Fibroblast of the aortic adventitia (primary cell): ENCODE measurements at regions not wholly inside any gene's neighbourhood (a gene's known extent, or its start where the extent isn't known, plus 50 kb on each side); places are given as distances from the start of the nearest gene placed in this dataset.

Experiments used
- DNase-seq: peaks from one replicate; pipeline ENCODE4 v3.0.0-alpha.2; 2010; ENCODE audit warnings: low read depth
- H3K4me3 ChIP-seq: 2 replicates; pipeline ENCODE4 v1.5.1; 2011; ENCODE audit warnings: low read depth, mild to moderate bottlenecking, control low read depth, low read length, moderate library complexity
- TF ChIP-seq, protein P1 (sequence below): IDR thresholded peaks from 2 replicates; pipeline ENCODE4 v1.5.1; 2011; ENCODE audit warnings: mild to moderate bottlenecking, low read length, control low read depth, inconsistent platforms; ENCODE audit not compliant: insufficient read depth

DNA sequence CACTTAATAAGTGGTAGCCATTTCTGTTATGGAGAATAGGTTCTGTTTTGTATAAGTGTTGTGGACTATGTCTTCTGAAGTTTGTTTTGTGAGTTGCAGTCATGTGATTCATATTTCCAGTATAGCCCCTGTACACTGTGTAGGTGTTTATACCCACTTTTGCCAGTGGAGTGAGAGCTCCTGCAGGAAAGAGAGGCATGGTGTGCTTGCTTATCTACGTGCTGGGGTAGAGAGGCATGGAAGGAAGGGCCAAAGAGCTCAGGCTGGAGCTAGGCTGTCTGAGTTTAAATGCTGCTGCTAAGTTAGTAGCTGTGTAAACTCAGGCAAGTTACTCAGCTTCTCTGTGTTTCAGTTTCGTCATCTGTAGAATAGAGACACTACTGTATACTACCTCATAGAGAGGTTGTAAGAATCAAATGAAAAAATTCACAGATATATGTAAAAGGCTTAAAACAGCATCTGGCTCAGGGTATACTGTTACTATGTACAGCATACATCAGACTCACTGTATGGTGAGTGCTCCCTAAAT, 88.2 kb upstream of the SLC38A2 start:
- no peak for DNase-seq
- no peak overlapping the region for H3K4me3 ChIP-seq
- TF ChIP-seq, protein P1, sequence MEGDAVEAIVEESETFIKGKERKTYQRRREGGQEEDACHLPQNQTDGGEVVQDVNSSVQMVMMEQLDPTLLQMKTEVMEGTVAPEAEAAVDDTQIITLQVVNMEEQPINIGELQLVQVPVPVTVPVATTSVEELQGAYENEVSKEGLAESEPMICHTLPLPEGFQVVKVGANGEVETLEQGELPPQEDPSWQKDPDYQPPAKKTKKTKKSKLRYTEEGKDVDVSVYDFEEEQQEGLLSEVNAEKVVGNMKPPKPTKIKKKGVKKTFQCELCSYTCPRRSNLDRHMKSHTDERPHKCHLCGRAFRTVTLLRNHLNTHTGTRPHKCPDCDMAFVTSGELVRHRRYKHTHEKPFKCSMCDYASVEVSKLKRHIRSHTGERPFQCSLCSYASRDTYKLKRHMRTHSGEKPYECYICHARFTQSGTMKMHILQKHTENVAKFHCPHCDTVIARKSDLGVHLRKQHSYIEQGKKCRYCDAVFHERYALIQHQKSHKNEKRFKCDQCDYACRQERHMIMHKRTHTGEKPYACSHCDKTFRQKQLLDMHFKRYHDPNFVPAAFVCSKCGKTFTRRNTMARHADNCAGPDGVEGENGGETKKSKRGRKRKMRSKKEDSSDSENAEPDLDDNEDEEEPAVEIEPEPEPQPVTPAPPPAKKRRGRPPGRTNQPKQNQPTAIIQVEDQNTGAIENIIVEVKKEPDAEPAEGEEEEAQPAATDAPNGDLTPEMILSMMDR, result no peak

DNA sequence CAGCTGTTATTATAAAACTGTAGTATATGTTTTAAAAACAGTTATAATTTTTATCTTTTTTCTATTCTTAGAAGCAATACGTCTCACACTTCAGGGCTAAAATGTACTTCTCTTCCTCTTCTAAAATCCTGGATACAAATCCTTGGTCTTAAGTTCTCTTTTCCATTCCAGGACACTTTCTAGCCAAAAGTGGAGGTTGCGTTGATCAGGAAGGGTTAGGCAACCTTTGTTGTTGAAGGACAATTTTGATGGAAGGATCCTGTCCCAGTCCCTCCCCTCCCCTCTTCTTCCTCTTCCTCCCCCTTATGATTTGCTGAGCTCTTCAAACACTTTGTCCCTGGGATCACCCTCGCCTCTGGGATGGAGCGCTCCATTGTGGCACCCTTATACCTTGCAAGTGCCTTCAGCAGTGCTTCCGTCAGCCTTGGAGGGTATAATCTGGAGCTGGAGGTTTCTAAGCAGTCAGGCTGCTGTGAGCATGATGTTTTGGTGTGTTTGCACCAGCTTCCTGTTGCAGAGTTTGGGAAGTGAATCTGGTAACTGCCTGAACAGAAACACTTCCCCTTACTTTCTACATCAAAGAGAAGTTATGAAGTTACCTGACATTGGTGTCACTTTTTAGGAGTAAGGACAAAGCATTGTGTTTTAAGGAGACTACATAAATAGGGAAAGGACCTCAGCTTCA, 87.4 kb upstream of the SLC38A2 start:
- TF ChIP-seq, protein P1, result no peak
- H3K4me3 ChIP-seq, result no peak overlapping the region
- no peak for DNase-seq

DNA sequence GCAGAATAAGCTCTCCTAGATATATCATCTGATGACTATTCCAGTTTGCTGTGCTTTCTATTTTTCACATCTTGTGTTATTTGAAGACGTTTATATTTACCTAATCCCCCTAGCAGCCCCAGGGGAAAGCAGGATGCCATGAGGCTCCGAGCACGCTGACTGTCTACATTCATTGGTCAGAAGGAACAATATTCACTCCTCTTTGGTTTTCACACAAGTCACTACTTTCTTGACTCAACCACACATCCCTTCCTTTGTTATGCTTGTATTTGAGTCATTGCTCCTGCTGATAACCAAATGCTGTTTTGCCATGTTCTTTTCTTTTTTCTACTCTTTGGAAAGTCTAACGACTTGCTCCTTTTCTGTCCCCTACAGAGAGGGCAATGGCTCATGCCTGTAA, 86.5 kb upstream of the SLC38A2 start:
- peak; percentile 89 for DNase-seq
- TF ChIP-seq, protein P1, result no peak
- no peak overlapping the region for H3K4me3 ChIP-seq

DNA sequence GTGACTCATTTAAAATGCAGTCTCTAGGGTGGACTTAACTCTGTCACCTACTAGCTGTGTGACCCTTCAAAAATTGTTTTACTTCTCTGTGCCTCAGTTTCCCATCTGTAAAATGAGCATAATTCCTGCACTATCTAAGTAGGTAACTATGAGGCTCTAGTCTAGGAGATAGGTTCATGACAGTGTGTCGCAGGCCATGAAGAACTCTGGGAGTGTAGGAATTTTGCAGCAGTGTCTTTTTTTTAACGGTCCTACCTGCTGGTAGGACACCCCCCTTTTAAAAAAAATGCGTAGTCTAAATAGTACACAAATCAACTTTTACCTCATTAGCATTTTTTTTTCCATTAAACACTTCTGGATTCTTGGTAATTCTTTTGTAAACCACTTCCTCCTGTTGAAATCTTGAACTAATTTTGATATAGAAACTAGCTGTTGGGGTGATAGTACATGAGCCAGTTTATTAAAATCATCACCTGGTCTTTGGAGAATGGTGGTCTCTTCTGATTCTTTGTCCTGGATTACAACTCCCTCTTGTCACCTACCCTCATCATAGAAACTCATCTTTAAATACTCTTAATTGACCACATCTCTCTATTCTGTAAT, 86.0 kb upstream of the SLC38A2 start:
- H3K4me3 ChIP-seq, result no peak overlapping the region
- no peak for DNase-seq
- TF ChIP-seq, protein P1, result no peak

DNA sequence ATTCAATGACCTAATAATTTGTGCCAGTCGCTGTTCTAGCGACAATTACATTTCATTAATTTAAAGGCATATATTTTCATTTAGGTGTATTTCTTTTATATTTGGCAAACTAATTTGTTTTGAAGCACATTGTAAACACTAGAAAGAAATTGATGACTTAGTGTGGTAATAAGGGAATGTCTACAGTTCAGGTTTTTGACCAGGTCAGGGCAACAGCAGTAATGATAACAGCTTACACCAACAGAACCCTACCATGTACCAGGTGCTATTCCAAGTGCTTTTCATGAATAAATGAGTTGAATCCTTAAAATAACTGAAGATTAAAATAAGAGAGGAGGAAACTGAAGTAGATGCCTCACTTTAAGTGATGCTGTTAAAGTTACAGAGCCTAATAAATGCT, 85.4 kb upstream of the SLC38A2 start:
- DNase-seq, result no peak
- TF ChIP-seq, protein P1, result no peak
- H3K4me3 ChIP-seq, result no peak overlapping the region

DNA sequence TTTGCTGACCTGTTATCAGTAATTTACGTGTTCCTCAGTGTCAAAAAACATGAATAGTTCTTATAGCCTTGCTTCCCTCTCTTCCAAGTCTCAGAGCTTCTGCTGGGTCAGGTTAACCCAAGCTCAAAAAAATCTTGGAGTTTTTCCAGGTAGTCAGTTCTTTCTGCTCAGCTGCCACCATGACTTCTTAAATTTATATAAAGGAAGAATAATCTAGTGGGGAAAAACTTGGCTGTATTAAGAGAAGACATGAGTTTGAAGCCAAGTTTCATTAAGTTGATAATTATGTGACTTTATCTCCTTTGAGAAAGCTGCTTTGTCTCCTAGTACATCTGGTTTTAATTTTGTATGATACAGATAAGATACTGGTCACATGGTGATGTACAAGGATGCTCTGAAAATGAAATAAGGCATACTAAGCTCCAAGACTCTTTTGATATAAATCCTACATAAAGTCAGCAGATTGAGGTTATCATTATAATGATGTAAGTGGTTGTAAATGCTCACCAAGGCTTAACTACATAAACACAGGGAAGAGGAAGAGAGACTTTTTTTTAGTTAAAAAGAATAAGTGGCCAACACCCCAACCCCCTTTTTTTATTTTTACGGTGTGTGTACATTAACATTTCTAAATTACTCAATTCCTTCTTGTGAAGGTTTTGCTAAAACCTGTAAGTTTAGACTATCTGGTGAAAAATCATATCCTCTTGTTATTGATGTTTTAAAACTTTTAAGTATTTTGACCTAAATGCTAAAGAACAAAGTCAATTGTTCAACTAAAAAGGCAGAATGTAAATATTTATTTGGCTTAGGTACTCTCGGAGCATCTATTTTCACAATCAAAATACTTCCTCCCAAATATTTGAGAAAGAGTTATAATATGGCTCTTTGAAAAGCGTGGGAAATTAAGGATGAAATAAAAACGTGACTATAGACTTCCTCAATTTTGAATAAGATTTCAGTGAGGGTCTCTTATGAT, 84.1 kb upstream of the SLC38A2 start:
- H3K4me3 ChIP-seq, result no peak overlapping the region
- DNase-seq, result peak; percentile 92
- TF ChIP-seq, protein P1, result no peak
